Nucleus accumbens (tissue), 56 donors: ENCODE measurements at regions not wholly inside any gene's neighbourhood (a gene's known extent, or its start where the extent isn't known, plus 50 kb on each side); places are given as distances from the start of the nearest gene placed in this dataset.

ENCODE experiments used
- DNase-seq, 56 donors: peaks; one replicate each; lab custom pipeline; 2025; lab: John Stamatoyannopoulos, UW

DNA sequence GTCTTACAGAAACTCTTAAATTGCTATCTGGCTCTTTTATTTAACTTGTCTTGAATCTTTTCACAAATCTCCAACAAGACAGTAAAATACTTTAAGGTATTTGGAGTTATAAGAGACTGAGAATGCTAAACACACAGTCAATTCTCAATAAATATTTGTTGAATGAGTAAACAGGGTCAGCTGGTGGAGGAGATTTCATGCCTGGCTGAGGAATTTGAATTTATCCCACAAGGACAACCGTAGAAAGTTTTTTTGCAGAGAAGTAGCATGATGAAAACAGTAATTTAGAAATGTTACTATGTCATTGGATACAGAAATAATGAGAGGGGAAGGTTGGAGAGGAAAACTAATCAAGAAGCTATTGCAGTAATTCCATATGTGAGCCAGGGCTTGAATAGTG is 1223.7 kb downstream of the PCDH17 start:
- DNase-seq = no peak

DNA sequence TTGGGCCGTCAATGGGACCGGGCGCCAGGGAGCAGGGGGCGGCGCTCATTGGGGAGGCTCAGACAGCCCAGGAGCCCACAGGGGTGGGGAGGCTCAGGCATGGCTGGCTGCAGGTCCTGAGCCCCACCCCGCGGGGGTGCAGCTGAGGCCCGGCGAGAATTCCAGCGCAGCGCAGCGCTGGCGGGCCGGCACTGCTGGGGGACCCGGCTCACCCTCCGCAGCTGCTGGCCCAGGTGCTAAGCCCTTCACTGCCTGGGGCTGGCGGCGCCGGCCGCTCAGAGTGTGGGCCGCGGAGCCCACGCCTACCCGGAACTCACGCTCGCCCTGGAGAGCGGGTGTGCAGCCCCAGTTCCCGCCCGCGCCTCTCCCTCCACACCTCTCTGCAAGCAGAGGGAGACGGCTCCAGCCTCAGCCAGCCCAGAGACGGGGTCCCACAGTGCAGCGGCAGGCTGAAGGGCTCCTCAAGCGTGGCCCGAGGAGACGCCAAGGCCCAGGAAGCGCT is 1227.4 kb downstream of the PCDH17 start:
- DNase-seq = no peak

DNA sequence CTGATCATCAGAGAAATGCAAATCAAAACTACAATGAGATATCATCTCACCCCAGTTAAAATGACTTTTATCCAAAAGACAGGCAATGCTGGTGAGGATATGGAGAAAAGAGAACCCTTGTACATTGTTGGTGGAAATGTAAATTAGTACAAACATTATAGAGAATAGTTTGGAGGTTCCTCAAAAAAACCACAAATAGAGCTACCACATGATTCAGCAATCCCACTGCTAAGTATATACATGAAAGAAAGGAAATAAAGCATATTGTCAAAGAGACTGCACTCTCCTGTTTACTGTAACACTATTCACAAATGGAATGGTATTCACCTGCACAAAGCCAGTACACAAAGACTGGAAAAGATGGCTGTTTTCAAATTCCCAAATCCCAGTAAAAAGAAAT is 1233.7 kb downstream of the PCDH17 start:
- DNase-seq = no peak

DNA sequence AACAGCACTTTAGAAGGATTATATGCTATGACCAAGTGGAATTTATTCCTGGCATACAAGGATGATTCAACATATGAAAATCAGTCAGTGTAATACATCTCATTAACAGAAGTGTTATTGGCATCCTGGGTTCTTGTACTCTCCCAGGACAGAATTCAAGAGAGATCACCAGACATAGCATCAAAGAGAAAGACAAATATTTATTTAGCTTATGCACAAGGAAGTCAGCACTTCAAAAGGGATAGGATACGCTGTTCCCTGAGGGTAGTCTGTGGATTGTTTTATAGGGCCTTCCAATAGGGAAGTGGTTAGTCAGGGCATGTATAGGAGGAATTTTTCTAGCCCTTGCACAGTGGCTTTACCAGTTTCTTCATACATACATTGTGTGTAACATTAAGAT is 1238.0 kb downstream of the PCDH17 start:
- DNase-seq = no peak

- DNase-seq = no peak
Observed at GRCh38 chr13:58876473-58876872, 1244.9 kb downstream of the PCDH17 start.

DNA sequence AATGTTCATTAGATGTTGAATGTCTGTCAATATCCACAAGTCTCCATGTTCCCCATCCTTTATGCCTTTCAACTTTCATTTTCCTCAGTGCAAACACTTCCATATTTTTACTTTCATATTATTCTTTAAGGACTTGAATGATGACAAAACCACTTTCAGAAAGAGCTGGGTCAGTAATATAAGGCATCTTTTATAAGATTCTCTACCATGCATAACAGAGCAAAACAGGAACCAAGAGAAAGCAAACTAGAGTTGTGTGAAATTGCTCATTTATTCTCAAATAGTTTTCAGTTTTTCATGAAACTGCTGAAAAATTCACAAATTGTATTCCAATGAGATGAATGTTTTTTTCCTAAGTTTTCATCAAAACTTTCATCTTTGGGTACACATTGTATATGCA is 1247.6 kb downstream of the PCDH17 start:
- no peak for DNase-seq

- no peak for DNase-seq
Observed at GRCh38 chr13:58882516-58882915, 1251.0 kb downstream of the PCDH17 start.

- DNase-seq = no peak
Observed at GRCh38 chr13:58883405-58883804, 1251.9 kb downstream of the PCDH17 start.

GRCh38 chr13:58884353-58885209 is 1253.0 kb downstream of the PCDH17 start:
- no peak for DNase-seq

DNA sequence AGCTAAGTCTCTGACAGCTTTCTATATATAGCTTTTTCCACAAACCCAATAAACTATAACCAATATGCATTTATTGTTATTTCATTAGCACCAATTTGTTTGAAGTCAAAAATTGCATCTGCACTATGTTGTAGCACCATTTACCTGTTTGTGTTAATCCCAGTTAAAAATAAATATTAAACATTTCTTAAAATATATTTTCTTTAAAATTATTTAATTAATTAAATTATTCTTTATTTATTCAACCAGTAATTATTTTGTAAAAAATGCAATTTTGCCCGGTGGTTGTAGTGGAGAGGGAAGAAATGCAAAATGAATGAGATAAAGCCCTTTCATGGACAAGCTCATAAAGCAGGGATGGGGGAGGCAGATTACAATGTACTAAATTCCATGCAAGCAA is 1257.9 kb downstream of the PCDH17 start:
- no peak for DNase-seq

DNA sequence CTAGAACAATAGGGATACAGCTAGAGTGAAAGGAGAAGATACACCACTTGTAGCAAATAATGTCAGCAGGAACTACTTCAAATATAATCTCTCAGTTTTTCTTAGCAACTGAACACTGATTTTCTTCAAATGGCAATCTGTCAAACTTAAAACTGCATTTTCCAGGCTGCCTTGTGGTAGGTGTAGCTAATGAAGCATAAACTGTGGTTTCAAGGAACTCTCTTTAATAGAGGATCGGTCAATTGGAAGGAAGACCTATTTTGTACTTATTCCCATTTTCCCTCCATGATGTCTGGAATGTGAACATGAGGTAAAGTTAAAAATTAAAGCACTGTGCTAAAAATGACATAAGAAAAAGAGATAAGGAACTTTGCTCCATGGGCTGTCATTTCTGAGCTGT is 1261.9 kb downstream of the PCDH17 start:
- no peak for DNase-seq

- no peak for DNase-seq
Observed at GRCh38 chr13:58906329-58907007, 1257.3 kb downstream of the DIAPH3 start.

DNA sequence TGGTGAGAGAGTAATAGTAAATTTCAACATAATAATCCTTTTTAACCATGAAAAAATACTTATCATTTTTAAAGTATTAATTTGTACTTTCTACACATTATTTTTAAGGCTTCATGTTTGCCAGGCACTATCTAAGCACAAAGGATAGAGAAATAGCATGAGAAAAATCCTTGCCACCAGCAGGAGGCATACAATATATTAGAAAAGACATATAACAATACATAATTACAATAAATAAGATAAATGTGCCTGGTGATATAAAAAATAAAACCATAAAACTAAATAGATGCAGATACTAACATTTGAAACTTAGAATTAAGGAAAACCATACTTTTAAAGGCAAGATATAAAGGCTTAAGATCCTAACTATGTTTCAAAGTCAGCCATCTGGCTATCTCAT is 1256.4 kb downstream of the DIAPH3 start:
- DNase-seq = no peak

DNA sequence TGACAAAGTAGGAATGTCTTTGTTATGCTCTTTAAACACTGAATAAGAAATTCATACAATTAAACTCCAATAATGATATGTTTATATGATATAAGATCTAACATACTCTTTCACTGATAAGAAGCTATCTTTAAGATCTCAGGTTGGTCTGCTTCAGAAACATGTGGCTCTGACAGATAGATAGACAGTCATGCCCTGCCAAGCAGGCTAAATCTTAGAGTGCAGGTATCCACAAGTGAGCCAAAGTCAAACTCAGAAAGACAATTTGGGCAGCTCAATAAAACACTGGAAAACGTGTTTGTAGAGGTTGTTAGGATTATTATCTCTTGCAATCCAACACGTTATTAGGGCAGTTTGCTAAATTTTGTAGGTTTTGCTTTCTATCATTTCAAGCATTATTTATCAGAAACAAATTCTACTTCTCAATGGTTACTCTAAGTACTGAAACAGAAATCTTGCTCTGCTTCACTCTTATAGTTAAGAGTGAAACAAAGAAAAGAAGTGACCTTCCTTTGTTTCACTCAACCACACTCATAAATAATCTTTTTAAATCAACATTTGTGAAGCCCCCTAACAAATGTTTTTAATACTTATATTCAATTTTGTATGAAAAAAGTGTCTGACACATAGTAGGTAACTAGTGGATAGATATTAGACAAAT is 1255.6 kb downstream of the DIAPH3 start:
- DNase-seq = no peak

GRCh38 chr13:58919551-58919950 is 1244.2 kb downstream of the DIAPH3 start:
- no peak for DNase-seq

DNA sequence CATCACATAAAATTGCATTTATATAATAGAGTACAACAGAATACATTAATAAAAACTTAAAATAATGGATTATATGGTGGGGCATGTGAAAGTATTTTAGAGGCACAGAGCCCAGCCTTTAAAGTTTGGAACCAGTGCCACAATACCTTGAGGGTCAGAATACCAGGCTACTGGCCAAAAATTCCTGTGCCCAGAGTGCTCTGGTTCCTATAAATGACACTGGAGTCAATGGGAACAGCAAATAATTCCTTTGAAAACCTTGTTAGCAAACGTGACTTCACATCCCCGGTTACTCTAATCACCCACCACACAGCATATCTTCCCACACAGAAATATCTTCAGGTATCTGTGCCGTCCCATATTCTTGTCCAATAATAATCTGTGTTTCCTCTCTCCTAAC is 1242.6 kb downstream of the DIAPH3 start:
- DNase-seq = no peak

GRCh38 chr13:58926858-58927257 is 1236.9 kb downstream of the DIAPH3 start:
- no peak for DNase-seq

GRCh38 chr13:58933475-58933874 is 1230.3 kb downstream of the DIAPH3 start:
- DNase-seq = no peak

GRCh38 chr13:58935689-58936088 is 1228.0 kb downstream of the DIAPH3 start:
- DNase-seq = no peak

- DNase-seq = no peak
Observed at GRCh38 chr13:58946274-58946673, 1217.5 kb downstream of the DIAPH3 start.

DNA sequence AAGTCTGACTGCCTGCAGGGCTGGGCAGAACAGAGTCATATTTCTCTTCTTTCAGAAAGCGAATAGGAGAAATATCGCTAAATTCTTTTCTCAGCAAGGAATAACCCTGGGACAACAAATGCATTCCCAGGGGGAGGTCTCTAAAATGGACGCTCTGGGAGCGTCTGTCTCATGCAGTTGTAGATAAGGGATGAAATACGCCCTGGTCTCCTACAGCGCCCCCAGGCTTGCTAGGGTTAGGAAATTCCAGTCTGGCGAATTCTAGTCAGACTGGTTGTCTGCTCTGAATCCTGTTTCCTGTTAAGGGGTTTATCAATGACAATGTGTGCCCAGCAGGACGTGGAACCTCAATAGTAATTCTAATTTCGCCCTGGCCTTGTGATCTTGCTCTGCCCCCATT is 1214.1 kb downstream of the DIAPH3 start:
- DNase-seq = no peak
